OCI-LY3 (cell line): ENCODE measurements at regions not wholly inside any gene's neighbourhood (a gene's known extent, or its start where the extent isn't known, plus 50 kb on each side); places are given as distances from the start of the nearest gene placed in this dataset.

ENCODE experiments used
- H2AFZ ChIP-seq: fragments of 200-600, 300-600 bp; shearing (Covaris generic); 2 replicates; pipeline ENCODE4 v1.6.0; 2014; ENCODE audit warnings: antibody characterized with exemption, low read depth, low read length
- H3K27ac ChIP-seq: fragments of 200-600, 300-600 bp; sonication (generic); 2 replicates; pipeline ENCODE4 v1.5.1; 2014; ENCODE audit warnings: mild to moderate bottlenecking, low read length, moderate library complexity, mixed read lengths
- H3K27me3 ChIP-seq: fragments of 200-600, 300-600 bp; sonication (generic); 2 replicates; pipeline ENCODE4 v1.6.1; 2014; ENCODE audit warnings: low read depth, low read length, mixed read lengths
- H3K36me3 ChIP-seq: fragments of 200-600, 300-600 bp; sonication (generic); replicated peaks from 2 replicates; pipeline ENCODE3; 2014; ENCODE audit warnings: low read depth, low read length, mixed read lengths
- H3K4me1 ChIP-seq: fragments of 300-600, 200-600 bp; sonication (generic); 2 replicates; pipeline ENCODE4 v1.6.1; 2014; ENCODE audit warnings: low read length, mixed read lengths
- H3K4me2 ChIP-seq: fragments of 200-600, 300-600 bp; sonication (generic); 2 replicates; pipeline ENCODE4 v1.6.1; 2014; ENCODE audit warnings: low read length, mixed read lengths
- H3K4me3 ChIP-seq: fragments of 300-600, 200-600 bp; sonication (generic); 2 replicates; pipeline ENCODE4 v1.5.1; 2014; ENCODE audit warnings: antibody characterized with exemption, mild to moderate bottlenecking, low read length, moderate library complexity
- H3K79me2 ChIP-seq: fragments of 300-600, 200-600 bp; shearing (Covaris generic); 2 replicates; pipeline ENCODE4 v1.6.1; 2014; ENCODE audit warnings: mild to moderate bottlenecking, low read length, mixed read lengths
- H3K9ac ChIP-seq: fragments of 300-600, 200-600 bp; shearing (Covaris generic); 2 replicates; pipeline ENCODE4 v1.6.0; 2014; ENCODE audit warnings: mild to moderate bottlenecking, low read length, moderate library complexity
- H3K9me3 ChIP-seq: fragments of 200-600, 300-600 bp; shearing (Covaris generic); 2 replicates; pipeline ENCODE4 v1.6.1; 2014; ENCODE audit warnings: low read length, mixed read lengths; ENCODE audit not compliant: insufficient read depth
- H4K20me1 ChIP-seq: fragments of 200-600, 300-600 bp; sonication (generic); 2 replicates; pipeline ENCODE4 v1.6.1; 2016; ENCODE audit warnings: low read length, mixed read lengths; ENCODE audit not compliant: insufficient read depth
- CTCF ChIP-seq: fragments of 200-600, 300-600 bp; sonication (generic); IDR thresholded peaks from 2 replicates; pipeline ENCODE4 v1.5.1; 2014; ENCODE audit warnings: antibody characterized with exemption, low read length, low read depth
- EZH2phosphoT487 ChIP-seq: fragments of 200-600 bp; shearing (Covaris generic); IDR thresholded peaks from 2 replicates; pipeline ENCODE4 v1.6.1; 2018; ENCODE audit warnings: antibody characterized with exemption, mixed run types, low read depth

DNA sequence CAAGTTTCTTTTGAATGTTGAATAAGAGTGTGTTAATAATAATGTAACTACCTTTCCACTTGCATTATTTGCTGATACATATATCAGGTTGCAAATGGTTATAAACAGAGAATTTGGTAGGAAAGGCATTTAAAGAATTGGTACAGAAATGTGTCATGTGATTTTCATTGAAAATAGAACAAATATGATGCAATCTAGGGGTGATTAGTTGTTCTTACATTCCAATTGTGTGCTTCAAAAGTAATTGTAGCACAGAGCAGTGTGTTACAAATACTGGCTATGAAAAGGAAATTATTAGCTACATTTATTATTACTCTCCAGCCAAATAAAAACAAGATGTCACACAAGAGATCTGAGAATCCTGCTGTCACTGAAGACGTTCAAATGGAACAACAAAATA, 61.8 kb upstream of the PRDM9 start:
- no peak overlapping the region for H3K4me2 ChIP-seq
- H3K4me3 ChIP-seq, result no peak overlapping the region
- no peaks in the 10 kb centered on the region for H3K9me3 ChIP-seq
- H4K20me1 ChIP-seq, result no peaks in the 10 kb centered on the region
- TF ChIP-seq CTCF (no peak), EZH2phosphoT487 (no peak)
- no peak overlapping the region for H3K27ac ChIP-seq
- no peak overlapping the region for H2AFZ ChIP-seq
- no peaks in the 10 kb centered on the region for H3K79me2 ChIP-seq
- H3K9ac ChIP-seq, result no peak overlapping the region
- peaks cover 14% of the 10 kb centered on the region for H3K4me1 ChIP-seq
- no peaks in the 10 kb centered on the region for H3K36me3 ChIP-seq
- no peaks in the 10 kb centered on the region for H3K27me3 ChIP-seq

DNA sequence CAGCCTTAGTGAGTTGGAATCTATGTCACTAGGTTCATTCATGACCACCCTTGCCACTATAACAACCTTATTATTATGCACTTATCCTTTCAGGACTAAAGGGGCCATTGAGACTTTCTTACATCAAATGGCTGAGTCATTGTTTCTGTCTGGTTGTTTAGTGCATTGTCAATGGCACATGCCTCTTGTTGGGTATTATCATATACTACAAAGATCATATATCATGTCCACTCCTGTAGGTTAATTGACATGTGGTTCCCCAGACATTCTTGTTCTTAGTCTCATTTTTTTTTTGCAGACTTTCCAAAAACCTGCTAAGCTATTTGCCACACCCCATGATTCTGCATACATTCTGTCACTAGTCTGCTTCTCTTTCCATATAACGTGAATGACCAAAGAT, 66.7 kb upstream of the PRDM9 start:
- no peak overlapping the region for H3K4me3 ChIP-seq
- H3K36me3 ChIP-seq, result no peaks in the 10 kb centered on the region
- H3K9ac ChIP-seq, result no peak overlapping the region

DNA sequence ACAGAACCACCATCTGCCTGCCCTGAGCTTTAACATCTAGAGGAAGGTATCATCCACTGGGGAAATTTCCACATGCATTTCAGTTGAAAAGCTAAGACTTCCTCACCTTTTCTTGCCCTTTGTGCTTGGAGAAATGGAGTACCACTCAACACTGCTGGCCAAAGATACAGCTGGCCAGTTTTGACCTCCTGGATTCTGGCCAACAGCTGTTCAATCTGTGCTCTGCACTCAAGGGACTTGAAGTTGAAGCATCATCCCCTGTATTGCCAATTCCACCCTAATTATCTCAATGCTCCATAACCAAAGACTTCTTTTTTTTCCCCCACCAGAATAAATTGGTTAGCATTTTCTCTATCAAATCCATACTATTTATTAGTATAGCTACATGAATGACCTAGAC, 70.4 kb upstream of the PRDM9 start:
- Histone ChIP-seq H3K27ac (no peak overlapping the region), H3K79me2 (no peaks in the 10 kb centered on the region), H2AFZ (no peak overlapping the region), H3K9me3 (no peaks in the 10 kb centered on the region), H4K20me1 (no peaks in the 10 kb centered on the region), H3K4me3 (no peak overlapping the region), H3K9ac (no peak overlapping the region), H3K36me3 (no peaks in the 10 kb centered on the region), H3K4me2 (no peak overlapping the region), H3K4me1 (no peaks in the 10 kb centered on the region), H3K27me3 (no peaks in the 10 kb centered on the region)
- TF ChIP-seq EZH2phosphoT487, result no peak
- no peak for TF ChIP-seq CTCF

More for the DNA sequence above, 66.7 kb upstream of the PRDM9 start:
- Histone ChIP-seq H3K4me2 (no peak overlapping the region), H2AFZ (no peak overlapping the region), H3K4me1 (no peaks in the 10 kb centered on the region), H4K20me1 (no peaks in the 10 kb centered on the region), H3K9me3 (no peaks in the 10 kb centered on the region), H3K27me3 (no peaks in the 10 kb centered on the region), H3K79me2 (no peaks in the 10 kb centered on the region), H3K27ac (no peak overlapping the region)
- no peak for TF ChIP-seq EZH2phosphoT487
- TF ChIP-seq CTCF, result no peak

DNA sequence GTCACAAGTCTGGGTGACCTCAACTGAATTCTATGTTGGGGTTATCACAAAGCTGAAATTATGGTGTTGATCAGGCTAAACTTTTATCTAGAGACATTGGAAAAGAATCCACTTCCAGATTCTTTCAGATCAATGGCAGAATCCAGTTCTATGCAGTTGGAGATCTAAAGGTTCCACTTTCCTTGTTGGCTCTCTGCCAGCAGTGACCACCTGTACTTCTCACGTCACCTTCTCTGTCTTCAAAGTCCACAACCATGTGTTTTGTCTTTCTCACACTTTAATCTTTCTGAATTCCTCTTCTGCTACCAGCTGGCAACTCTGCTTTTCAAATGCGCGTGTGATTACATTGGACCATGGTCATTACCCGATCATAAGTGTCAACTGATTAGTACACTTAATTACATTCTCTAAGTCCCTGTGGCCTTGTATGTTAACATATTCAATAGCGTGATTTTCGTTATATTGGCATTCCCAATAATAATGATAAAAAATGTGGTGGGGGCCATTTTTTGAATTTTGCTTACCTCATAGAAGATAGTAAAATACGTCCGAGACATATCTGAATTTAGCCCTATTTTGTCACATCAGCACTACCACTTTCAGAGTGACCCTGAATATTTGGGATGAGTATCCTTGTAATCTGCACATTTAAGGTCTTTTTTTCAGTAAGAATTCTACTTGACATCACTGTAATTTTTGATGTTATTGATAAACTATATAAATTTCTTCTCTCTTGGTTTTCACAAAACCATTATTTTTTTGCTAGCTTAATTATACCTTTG, 73.7 kb upstream of the PRDM9 start:
- no peak for TF ChIP-seq EZH2phosphoT487
- TF ChIP-seq CTCF, result no peak
- Histone ChIP-seq H2AFZ (no peak overlapping the region), H4K20me1 (no peaks in the 10 kb centered on the region), H3K27me3 (no peaks in the 10 kb centered on the region), H3K4me2 (no peak overlapping the region), H3K4me3 (no peak overlapping the region), H3K9me3 (no peaks in the 10 kb centered on the region), H3K79me2 (no peaks in the 10 kb centered on the region), H3K36me3 (no peaks in the 10 kb centered on the region), H3K27ac (no peak overlapping the region), H3K9ac (no peak overlapping the region), H3K4me1 (no peaks in the 10 kb centered on the region)
